ENCODE measurements at regions not wholly inside any gene's neighbourhood (a gene's known extent, or its start where the extent isn't known, plus 50 kb on each side); places are given as distances from the start of the nearest gene placed in this dataset.
"Not testable (repeated sequence)": the region's sequence is repeated elsewhere in the genome, so short reads cannot be mapped to it uniquely, and the experiment has no call there.

DNA sequence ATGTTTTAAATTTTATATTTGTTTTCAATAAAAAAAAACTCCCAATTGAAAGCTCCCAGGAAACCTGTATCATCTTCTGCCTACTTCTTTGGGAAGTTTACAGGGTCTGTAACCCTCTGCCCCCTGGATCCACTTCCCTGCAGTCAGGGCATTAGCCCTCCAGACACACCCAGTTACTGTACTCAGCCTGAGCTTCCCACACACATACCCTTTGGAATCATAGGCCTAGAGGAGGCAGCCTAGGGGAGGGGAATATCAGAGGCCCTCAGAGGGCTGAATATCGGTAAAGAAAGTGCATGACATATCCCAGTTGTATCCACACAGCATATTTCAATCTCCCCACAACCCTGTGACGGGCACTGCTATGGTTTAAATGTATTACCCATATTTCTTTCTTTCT is 56.2 kb upstream of the TFPI start:
- DNase-seq (ENCODE audit: low read depth) = not testable (repeated sequence)

DNA sequence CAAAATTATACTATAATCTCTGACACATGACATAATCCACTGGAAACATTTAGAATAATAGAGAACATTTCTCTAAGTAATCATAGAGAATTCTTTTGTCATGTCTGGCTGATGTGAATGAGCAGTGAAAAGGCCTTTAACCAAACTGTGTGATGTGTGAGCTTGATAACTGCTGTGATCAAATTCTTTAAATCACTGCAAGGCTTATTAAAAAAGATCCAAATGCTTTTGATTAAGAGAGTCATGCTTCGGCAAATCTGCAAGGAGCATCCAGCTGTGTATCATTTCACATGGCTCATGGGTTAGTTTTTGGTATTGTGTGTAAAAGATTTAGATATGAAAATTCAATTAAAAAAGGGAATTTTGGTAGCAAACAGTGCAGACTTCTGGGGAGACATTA is 58.6 kb upstream of the TFPI start:
- no peak for DNase-seq (ENCODE audit: low read depth)

DNA sequence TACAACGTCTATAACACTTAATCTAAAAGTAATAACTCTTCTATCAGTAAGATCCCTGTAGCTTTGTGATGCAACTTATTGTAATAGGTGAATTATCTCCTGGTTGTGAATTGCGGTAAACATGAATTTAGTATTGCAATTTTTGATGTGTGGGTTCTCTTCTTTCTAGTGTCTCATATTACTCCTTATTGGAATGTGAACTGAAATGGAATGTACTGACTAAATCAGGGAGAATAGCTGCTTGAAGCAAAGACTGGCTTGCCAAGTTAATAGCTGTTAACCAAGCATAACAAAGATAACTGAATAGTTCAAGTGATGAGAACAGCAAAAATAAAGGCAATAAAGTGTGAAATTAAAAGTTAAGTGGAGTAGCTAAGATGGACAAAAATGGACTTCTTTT is 60.5 kb upstream of the TFPI start:
- peak; percentile 69 for DNase-seq (ENCODE audit: low read depth)

DNA sequence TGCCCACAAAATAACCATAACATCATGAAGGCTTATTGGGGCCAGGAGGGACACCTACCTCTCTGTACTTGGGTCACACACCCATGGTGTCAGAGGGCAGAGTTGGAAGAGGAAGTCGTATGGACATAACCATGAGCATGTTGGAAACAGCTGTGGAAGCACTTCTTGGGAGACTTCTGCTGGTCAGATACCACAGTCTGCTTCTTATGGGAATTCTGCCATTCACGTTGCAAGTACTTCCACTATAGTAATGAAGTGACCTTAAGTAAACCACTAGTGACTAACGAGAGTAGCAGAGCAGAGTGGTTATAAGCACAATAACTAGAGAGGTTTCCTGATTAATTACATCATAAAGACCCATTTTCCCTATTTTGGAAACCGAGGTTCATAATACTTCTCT is 61.1 kb upstream of the TFPI start:
- peak; percentile 84 for DNase-seq (ENCODE audit: low read depth)

DNA sequence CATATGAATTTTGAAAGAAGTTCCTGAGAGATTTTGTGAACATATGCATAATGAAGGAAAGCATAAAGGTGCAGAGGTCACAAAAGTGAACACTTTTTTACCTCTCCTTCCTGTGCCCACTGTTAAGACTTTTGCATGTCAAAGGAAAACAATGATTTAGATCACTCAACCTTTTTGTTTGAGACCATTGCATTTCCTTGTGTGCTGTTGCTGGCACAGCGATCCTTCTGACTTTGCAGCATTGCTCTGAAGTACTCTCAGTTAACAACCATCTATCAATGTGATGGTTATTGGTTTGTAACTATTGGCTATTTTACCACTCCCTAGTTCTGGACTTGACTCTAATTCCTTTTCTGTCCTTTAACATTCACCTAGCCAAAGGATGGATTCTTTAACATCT is 61.7 kb upstream of the TFPI start:
- DNase-seq (ENCODE audit: low read depth) = no peak

DNA sequence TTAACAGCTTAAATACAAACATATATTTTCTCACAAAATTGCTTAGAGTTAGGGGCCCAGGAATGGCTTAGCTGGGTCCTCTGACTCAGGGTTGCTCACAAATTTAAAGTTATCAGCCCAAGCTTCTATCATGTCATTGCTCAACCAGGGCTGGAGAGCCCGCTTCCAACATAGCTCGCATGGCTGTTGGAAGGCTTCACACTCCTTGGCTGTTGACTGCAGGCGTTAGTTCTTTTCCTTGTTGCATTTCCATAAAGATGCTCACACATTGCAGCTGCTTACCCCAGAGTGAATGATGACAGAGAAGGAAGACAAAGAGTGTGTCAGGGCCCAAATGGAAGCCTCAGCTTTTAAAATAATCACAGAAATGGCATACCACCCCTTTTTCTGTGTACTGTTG is 62.9 kb upstream of the TFPI start:
- peak; percentile 62 for DNase-seq (ENCODE audit: low read depth)

DNA sequence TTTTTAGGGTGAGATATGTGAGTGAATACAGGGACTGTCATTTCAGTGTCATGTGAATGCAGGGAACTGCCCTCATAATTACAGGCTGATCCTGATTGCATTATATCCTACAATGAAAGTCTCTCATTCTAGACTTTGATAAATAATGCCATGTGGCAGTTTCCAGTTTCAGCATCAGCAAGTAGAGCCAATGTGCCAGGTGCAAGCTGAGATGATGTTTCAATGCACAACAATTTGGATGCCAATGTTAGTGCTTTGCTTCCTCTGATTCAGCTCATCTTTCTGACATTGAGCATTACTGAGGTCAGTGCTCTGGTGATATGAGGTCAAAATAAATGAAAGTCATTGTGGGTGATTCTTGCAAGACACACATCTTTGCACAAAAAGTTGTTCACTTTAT is 63.7 kb upstream of the TFPI start:
- DNase-seq (ENCODE audit: low read depth) = peak; percentile 98

DNA sequence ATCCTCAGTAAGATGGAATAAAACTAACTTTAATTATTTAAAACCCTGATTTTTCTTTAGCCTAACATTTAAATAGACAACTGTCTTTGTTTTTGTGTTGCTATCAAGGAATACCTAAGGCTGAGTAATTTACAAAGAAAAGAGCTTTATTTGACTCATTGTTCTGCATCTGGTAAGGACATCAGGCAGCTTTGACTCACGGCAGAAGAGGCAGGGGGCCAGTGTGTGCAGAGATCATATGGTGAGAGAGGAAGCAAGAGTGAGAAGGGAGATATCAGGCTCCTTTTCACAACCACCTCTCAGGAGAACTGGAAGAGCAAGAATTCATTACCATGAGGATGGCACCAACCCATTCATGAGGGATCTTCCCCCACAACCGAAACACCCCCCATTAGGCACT is 64.6 kb upstream of the TFPI start:
- peak; percentile 90 for DNase-seq (ENCODE audit: low read depth)

DNA sequence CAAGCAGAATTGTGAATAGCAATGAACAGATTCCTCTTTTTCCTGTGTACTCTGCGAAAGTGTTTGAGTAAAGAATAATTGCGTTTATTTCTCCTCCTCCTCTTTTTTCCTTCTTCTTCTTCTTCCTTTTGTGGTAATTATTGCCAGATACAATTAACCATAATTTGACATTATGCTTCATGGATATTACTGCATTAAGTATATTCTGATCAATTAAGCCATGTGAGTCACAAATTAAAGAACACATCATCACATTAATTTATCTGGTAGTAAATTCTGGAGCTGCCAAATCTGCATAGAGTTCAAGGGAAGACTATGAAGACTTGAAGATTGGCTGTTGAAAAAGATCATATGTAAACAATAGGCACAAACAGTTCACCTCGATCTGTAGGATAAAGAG is 72.9 kb upstream of the TFPI start:
- DNase-seq (ENCODE audit: low read depth) = no peak

DNA sequence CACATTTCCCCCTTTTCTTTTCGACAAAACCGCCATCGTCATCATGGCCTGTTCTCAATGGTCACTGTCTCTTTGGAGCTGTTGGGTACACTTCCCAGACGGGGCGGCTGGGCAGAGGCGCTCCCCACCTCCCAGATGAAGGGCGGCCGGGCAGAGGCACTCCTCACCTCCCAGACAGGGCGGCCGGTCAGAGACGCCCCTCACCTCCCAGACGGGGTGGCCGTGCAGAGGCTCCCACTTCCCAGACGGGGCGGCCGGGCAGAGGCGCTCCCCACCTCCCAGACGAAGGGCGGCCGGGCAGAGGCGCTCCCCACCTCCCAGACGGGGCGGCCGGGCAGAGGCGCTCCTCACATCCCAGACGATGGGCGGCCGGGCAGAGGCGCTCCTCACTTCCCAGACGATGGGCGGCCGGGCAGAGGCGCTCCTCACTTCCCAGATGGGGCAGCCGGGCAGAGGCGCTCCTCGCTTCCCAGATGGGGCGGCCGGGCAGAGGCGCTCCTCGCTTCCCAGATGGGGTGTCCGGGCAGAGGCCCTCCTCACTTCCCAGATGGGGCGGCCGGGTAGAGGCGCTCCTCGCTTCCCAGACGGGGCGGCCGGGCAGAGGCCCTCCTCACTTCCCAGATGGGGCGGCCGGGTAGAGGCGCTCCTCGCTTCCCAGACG is 82.6 kb upstream of the TFPI start:
- not testable (repeated sequence) for DNase-seq (ENCODE audit: low read depth)

DNA sequence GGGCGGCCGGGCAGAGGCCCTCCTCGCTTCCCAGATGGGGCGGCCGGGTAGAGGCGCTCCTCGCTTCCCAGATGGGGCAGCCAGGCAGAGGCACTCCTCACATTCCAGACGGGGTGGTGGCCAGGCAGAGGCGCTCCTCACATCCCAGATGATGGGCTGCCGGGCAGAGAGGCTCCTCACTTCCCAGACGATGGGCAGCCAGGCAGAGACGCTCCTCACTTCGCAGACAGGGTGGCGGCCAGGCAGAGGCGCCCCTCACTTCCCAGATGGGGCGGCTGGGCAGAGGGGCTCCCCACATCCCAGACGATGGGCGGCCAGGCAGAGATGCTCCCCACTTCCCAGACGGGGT is 83.1 kb upstream of the TFPI start:
- not testable (repeated sequence) for DNase-seq (ENCODE audit: low read depth)

DNA sequence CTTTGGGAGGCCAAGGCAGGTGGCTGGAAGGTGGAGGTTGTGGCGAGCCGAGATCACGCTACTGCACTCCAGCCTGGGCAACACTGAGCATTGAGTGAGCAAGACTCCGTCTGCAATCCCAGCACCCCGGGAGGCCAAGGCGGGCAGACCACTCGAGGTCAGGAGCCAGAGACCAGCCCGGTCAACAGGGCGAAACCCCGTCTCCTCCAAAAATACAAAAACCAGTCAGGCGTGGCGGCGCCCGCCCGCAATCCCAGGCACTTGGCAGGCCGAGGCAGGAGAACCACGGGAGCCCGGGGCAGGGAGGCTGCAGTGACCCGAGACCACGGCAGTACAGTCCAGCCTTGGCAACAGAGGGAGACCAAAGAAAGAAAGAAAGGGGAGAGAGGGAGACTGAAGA is 83.5 kb upstream of the TFPI start:
- not testable (repeated sequence) for DNase-seq (ENCODE audit: low read depth)

DNA sequence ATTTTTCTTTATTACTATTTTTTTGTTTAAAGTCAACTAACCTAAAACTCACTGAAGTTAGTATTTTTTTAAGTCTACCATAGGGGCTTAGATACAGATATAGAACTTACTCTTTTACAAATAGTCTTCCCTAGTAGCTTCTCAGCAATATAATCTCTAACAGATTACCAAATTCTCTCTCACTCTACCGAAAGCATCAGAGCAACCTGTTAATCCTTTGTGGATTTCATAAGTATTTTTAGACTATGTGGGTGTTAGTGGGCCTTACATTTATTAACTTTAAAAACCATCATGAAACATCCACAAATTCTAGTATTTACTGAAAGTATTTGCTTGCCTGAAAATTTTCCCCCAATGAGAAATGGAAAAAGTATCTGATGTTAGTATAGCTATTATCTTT is 84.6 kb upstream of the TFPI start:
- DNase-seq (ENCODE audit: low read depth) = no peak

DNA sequence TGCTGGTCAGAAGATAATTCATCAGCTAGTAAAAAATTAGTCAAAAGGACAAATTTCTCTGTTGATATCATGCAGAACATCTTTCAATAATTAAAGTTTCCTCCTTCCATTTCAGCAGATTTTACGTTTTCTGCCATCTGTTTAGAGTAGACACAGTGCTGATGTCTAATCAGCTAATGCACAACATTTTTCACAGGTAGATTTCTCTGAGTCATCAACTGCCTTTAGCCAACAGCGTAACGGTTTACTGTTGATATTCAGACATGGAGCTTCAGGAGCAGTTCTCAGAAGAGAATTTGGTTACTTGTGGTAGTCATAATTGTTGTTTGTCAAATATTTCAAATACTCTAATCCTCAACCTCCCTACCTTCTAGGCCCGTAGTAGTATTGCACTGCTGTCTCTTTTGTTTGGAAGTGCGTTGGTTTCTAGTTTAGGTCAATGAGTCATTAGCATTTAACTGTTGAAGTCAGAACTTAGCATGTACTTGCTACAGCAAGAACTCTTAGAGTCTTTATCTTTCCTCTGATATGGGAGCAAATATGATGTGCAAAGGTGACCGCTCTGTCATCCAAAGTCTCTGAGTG is 86.8 kb upstream of the TFPI start:
- DNase-seq (ENCODE audit: low read depth) = no peak

DNA sequence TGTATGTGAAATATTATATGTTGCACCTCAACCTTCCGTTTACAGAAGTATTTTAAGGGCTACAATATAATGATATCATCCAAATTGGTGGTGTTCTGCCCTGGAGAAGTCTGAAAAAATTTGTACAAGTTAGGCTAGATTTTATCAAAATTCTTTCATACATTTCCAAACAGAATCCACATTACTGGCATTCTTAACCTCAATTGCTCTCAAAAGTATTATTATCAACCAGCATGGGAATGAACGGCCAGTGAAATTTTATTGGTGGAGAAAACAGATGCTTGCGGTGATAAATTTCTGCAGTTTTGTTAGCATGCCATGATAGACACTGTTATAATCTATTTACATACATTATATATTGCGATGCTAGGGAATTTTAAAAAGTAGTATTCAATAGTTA is 88.3 kb upstream of the TFPI start:
- DNase-seq (ENCODE audit: low read depth) = peak; percentile 15

DNA sequence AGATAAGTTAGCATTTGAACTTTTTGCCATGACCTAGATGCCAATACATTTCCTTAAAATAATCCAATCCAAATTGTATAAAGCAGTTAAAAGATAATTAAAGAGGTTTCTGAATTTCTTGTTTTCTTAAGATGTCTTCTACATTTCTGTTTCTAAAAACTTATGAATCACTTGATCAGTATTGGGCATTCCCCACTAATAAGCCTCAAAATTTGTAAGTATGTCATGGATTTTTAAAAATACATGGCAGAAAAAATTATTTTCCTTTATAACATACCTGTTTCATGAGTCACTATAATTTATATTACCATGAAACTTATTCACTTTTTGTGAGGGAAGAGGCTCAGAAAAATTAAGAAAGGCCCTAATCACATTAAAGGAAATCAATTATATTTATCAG is 90.3 kb upstream of the TFPI start:
- DNase-seq (ENCODE audit: low read depth) = peak; percentile 12

DNA sequence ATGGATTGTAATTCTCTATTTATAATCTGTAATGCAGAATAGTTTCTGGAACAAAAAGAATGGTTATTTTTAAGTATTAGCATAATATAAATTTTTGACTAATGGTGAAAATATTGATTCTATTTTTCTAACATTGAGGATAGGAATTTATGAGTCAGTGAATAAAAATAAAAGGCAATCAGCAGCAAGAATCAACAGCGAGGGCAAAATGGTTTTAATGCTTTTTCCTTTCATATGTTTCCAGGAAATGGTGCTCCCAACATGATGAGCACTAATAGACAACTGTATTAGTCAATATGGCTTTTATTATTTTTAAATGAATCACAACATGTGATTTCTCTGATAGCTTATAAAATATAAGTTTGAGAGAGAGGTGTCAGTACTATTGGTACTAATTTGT is 90.7 kb upstream of the TFPI start:
- DNase-seq (ENCODE audit: low read depth) = peak; percentile 14

DNA sequence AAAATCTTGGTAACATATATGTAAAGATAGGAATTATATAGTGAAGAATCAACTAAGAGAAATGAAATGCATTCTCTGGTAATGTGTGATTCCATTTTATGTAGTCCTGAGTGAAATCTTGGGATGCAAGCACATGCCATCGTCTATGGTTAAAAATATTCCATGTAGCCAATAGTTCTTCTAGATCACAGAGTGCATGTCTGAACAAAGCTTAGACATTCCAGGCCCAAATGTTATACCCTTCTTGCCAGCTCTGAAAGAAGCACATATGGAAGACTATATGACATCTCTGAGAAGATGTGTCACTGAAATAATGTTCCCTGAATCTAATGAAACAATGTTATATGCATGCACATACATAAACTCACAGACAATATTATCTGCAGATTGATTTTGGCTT is 92.3 kb upstream of the TFPI start:
- no peak for DNase-seq (ENCODE audit: low read depth)

DNA sequence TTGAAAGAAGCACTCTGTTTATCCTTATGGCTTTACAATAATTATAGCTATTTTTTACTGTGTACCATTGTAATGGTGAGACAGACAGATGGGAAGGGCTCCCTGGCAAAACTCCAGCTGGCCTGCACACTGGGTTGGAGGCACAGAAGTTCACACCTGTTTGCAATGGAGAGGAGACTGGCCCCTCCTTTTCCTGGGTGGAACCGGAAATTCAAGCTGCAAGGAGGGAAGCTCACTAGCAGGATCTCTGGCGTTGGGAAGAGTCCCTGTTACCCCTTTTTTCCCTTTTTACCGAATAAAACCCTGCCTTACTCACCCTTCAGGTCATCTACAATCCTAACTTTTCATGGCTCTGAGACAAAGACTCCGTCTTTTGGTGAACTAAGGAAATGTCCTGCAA is 100.3 kb upstream of the TFPI start:
- DNase-seq (ENCODE audit: low read depth) = peak; percentile 26

DNA sequence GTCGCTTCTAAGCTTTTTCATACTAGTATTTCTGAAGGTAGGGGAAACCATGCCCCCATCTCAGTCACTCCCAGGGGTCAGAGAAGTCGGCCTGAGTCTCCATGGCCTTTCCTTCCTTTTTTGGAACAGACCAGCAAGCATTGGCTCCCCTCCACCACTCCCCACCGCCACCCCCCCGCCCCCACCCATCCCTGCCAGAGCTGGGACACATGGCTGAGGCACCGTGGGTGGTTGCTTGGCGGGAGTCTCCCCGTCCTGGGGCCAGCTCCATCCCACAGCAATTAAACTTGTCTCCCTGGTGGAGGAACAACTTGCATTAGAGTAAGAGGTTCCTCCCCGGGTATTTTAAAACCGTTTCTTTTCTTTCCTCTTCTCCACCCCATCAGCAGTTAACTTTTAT is 100.8 kb upstream of the TFPI start:
- DNase-seq (ENCODE audit: low read depth) = no peak

DNA sequence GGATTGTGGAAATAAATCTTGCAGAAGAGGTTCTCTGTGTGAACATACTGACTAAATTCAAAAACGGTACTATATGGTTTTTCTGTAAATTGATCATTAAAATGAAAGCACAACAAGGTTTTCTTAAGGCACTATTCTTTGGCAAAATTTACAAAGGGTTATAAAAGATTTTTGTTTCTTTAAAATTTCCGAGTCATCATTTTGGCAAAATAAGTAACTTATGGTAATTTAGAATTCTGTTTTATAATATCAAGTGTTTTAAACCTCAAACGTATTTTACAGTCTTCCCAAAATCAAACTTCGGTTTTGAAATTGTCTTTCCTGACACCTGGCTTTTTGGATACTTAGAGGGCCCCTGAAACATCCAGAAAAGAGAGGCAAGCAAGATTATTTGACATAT is 101.9 kb upstream of the TFPI start:
- DNase-seq (ENCODE audit: low read depth) = no peak

DNA sequence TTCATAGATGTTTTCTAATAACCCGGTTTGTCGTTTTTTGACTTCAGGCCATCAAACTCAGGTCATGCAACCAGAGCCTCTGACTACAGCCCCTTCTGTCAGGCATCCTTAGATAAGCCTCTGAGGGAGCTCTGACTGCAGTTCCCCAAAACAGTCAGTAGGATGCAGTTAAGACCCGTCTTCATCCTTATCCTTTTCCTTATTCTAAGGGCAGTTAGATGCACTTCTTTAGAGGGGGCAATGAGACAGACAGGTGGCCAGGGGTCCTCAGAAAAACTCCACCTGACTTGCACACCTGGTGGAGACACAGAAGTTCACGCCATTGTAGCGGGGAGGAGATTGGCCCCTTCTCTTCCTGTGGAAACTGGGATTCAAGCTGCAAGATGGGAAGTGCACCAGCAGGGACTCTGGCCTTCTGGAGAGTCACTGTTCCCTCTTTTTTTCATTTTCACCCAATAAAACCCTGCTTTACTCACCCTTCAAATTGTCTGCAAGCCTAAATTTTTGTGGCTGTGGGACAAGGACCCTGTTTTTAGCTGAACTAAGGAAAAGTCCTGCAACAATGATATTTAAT is 104.8 kb upstream of the TFPI start:
- peak; percentile 50 for DNase-seq (ENCODE audit: low read depth)

DNA sequence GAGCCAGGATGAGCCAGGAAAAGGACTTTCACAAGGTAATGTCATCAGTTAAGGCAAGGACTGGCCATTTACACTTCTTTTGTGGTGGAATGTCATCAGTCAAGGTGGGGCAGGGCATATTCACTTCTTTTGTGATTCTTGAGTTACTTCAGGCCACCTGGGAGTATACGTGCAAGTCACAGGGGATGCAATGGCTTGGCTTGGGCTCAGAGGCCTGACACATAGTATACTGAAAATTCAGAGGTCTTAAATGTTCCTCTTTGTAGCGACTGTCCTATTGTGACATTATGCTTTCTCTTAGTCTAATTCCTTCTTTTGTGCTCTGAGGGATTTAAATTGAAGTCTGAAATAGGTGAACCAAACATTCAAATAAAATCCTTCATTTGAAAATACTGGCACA is 121.8 kb upstream of the TFPI start:
- not testable (repeated sequence) for DNase-seq (ENCODE audit: low read depth)

DNA sequence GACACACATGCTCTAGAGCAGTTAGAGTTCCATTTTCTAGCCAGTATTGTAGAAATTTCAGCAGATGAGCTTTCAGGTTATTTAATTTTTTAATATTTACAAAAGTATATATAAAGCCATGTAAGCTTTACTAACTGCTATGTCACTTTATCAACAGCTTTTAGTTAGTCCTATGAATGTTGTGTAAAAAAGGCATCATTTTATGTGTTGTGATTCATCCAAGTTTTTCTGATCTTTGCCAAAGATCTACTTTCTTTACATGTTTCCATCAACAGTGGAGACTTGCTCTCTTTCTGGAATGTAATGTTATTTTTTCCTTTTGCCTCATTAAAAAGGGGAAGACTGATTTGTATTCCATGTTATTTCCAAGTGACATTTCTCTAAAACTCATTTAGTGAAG is 125.2 kb upstream of the TFPI start:
- no peak for DNase-seq (ENCODE audit: low read depth)

Measured in LHCN-M2 (cell line).